Mucosa of stomach (tissue), 1 donor: ENCODE measurements at regions not wholly inside any gene's neighbourhood (a gene's known extent, or its start where the extent isn't known, plus 50 kb on each side); places are given as distances from the start of the nearest gene placed in this dataset.

ENCODE experiments used
- H3K27me3 ChIP-seq: one replicate; pipeline ENCODE4 v1.7.0; 2013; ENCODE audit warnings: mild to moderate bottlenecking, low read length; ENCODE audit not compliant: control insufficient read depth, insufficient read depth
- H3K36me3 ChIP-seq: one replicate; pipeline ENCODE4 v1.7.0; 2013; ENCODE audit warnings: low read length; ENCODE audit not compliant: control insufficient read depth, insufficient read depth
- H3K4me1 ChIP-seq: one replicate; pipeline ENCODE4 v1.7.0; 2013; ENCODE audit warnings: mild to moderate bottlenecking, low read length; ENCODE audit not compliant: control insufficient read depth, insufficient read depth
- H3K4me3 ChIP-seq: one replicate; pipeline ENCODE4 v1.7.0; 2013; ENCODE audit warnings: low read length
- H3K9ac ChIP-seq: one replicate; pipeline ENCODE4 v1.7.0; 2013; ENCODE audit warnings: mild to moderate bottlenecking, low read length, moderate library complexity
- H3K9me3 ChIP-seq: one replicate; pipeline ENCODE4 v1.7.0; 2013; ENCODE audit warnings: mild to moderate bottlenecking, low read length, moderate library complexity; ENCODE audit not compliant: control insufficient read depth
- donor health status: Pancreatic carcinoma.

DNA sequence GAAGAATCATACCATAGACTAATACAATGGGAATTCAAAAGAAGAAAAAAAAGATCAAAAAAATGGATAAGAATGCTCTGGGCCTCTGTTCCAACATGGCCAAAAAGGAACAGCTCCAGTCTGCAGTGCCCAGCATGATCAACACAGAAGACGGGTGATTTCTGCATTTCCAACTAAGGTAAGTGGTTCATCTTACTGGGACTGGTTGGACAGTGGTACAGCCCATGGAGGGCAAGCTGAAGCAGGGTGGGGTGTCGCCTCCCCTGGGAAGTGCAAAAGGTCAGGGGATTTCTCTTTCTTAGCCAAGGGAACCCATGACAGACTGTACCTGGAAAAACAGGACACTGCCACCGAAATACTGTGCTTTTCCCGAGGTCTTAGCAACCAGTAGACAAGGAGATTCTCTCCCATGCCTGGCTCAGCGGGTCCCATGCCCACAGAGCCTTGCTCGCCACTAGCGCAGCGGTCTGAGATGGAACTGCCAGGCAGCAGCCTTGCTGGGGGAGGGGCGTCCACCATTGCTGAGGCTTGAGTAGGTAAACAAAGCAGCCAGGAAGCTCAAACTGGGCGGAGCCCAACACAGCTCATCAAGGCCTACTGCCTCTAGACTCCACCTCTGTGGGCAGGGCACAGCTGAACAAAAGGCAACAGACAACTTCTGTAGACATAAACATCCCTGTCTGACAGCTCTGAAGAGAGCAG lies 428.4 kb downstream of the MN1 start:
- Histone ChIP-seq H3K4me3 (no peak overlapping the region), H3K4me1 (no peaks in the 10 kb centered on the region), H3K27me3 (no peaks in the 10 kb centered on the region), H3K36me3 (no peaks in the 10 kb centered on the region), H3K9ac (no peak overlapping the region), H3K9me3 (no peaks in the 10 kb centered on the region)

DNA sequence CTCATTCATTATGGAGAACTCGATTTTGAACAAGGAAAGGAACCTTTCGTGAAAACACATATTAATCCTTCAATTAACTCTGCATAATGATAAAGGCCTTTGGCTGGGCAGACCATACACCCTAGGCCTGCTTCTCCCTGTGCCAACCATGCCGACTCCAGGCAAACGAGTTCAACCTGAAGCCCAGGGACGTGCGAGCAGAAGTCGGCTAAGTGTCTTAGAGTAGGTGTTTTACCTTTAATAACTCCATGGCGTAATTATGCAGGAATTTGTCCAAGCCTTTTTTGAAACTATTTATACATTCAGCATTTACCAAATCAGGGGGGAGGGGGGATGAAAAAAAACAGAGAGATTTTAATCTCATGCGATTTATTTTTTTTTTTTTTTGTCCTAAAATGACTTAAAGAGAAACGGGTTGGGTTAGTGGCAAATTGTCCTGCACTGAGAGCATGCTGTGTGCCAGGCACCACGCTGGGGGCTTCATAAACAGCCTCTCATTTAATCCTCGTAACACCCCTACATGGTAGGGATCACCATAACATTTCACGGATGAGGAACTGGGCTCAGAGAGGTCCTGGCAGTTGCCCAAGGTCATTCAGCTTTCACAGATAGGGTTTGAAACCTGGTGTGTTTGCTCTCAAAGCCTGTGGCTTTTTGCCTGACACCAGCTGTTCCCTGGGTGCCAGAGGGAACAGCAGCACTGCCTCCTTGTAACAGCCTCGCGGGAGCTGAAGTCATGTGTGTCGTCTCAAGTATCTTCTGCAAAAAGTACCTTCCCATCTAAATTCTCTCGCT lies 423.9 kb downstream of the MN1 start:
- Histone ChIP-seq H3K9ac (no peak overlapping the region), H3K9me3 (no peaks in the 10 kb centered on the region), H3K27me3 (peaks cover 4% of the 10 kb centered on the region), H3K4me3 (no peak overlapping the region), H3K4me1 (no peaks in the 10 kb centered on the region), H3K36me3 (no peaks in the 10 kb centered on the region)

DNA sequence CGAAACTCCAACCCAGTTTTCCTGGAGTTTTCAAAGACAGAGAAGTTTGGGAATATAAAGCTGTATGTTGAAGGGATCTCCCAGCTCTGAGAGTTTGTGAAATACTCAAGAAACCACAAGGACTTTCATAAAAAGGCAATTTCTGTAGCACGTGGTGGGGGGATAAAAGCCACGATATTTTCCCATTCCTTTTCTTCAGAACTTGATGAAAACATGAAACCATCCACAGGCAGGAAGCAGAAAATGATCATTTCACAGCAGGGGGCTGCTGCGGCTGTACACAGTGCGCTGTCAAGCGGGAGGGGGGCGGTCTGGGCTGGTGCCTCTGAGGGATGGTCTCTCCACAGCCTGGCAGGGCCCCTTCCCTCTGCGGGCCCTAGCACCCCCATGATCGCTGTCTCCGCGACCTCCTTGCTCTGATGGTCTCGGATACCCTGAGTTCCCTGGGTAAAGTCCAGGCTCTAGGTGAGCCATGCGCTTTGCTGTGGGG lies 423.2 kb downstream of the MN1 start:
- peaks cover 4% of the 10 kb centered on the region for H3K27me3 ChIP-seq
- no peaks in the 10 kb centered on the region for H3K36me3 ChIP-seq
- no peak overlapping the region for H3K9ac ChIP-seq
- no peak overlapping the region for H3K4me3 ChIP-seq
- no peaks in the 10 kb centered on the region for H3K4me1 ChIP-seq
- H3K9me3 ChIP-seq = no peaks in the 10 kb centered on the region

DNA sequence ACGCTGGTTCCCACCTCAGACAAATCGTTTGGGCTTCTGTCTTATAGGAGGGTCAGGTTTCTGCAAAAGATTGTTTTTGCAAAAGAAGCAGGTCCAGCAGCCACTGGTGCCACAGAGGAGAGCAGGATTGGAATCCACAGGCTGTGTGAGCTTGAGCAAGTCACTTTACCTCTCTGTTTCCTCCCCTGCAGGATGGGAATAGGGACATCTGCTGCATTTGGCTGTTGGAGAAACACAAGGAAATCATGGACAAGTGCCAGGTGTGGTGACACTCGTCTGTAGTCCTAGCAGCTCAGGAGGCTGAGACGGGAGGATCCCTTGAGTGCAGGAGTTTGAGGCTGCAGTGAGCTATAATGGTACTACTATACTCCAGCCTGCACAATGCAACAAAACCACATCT lies 422.6 kb downstream of the MN1 start:
- Histone ChIP-seq H3K9ac (no peak overlapping the region), H3K4me3 (no peak overlapping the region), H3K4me1 (no peaks in the 10 kb centered on the region)

DNA sequence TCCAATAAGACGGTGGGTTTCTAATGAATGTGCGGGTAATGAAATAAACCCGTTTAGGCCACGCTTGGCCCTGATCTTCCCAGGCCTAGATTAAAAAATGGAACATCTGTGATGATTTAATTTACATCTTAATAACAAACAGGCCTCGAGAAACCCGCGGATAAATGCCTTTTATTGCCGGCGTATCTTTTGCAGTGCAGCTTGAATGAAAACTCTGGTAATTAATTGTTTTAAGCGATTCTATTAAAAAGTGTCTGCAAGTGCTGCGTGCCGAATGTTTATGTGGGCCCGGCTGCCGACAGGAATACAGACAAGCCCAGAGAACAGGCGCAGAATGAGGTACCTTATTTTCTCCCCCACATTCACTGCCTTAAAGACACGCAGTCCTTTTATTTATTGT lies 420.7 kb downstream of the MN1 start:
- no peaks in the 10 kb centered on the region for H3K9me3 ChIP-seq
- no peaks in the 10 kb centered on the region for H3K4me1 ChIP-seq
- H3K4me3 ChIP-seq = no peak overlapping the region

More for the DNA sequence above, 422.6 kb downstream of the MN1 start:
- Histone ChIP-seq H3K27me3 (peaks cover 4% of the 10 kb centered on the region), H3K9me3 (no peaks in the 10 kb centered on the region), H3K36me3 (no peaks in the 10 kb centered on the region)

DNA sequence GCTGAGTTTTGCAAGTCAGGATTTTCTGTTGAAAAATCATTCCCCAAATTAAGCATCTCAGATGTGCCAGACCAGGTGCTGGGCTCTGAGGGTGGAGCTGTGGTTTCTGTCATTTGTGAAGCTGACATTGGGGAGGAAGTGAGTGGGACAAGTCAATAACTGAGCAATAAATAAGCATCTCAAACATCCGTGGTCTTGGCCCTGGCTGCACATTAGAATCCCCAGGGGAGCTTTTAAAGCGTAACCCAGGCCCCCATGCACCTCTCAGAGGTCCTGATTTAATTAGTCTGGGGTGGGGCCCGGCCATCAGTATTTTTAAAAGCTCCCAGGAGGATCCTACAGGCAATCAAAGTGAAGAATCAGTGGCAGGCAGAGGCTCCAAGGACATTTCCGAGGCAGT lies 420.0 kb downstream of the MN1 start:
- H3K27me3 ChIP-seq = peaks cover 7% of the 10 kb centered on the region

More for the DNA sequence above, 420.7 kb downstream of the MN1 start:
- Histone ChIP-seq H3K27me3 (peaks cover 4% of the 10 kb centered on the region), H3K36me3 (no peaks in the 10 kb centered on the region), H3K9ac (no peak overlapping the region)

DNA sequence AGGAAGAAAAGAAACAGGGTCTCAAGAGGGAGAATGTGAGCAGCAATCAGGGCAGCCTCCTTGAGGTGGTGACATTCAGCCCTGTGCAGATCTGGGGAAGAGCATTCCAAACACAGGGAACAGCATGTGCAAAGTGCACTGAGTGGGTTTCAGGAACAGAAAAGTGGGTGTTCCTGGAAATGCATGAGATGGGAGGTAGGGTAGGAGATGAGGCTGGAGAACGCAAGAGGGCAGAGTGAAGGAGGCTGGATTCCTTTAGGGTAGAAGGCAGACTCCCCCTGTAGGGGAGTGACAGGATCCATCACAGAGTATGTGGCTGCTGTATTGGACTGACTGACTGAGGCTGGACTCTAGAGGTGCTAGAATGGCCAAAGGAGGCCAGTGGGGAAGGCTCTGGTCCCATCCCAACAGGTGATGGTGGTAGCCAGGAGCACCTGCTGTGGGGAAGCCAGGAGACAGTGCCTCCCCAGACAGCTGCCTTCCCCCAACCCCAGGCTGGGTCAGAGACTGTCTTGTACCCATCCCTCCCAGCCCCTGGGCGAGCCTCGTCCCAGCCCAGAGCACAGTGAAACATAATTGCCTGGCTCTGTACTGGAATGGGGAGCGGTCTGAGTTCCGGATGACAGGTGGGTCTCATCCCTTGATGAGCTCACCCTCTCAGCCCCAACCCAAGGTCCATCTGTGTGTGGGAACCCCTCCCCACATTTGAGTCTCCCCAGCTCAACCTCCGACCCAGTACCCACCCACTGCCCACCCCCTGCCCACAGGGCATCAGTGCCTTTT lies 419.4 kb downstream of the MN1 start:
- Histone ChIP-seq H3K9me3 (no peaks in the 10 kb centered on the region), H3K27me3 (peaks cover 7% of the 10 kb centered on the region), H3K4me3 (no peak overlapping the region), H3K4me1 (no peaks in the 10 kb centered on the region), H3K9ac (no peak overlapping the region), H3K36me3 (no peaks in the 10 kb centered on the region)

More for the DNA sequence above, 420.0 kb downstream of the MN1 start:
- no peak overlapping the region for H3K9ac ChIP-seq
- no peak overlapping the region for H3K4me3 ChIP-seq
- no peaks in the 10 kb centered on the region for H3K9me3 ChIP-seq
- no peaks in the 10 kb centered on the region for H3K36me3 ChIP-seq
- no peaks in the 10 kb centered on the region for H3K4me1 ChIP-seq

DNA sequence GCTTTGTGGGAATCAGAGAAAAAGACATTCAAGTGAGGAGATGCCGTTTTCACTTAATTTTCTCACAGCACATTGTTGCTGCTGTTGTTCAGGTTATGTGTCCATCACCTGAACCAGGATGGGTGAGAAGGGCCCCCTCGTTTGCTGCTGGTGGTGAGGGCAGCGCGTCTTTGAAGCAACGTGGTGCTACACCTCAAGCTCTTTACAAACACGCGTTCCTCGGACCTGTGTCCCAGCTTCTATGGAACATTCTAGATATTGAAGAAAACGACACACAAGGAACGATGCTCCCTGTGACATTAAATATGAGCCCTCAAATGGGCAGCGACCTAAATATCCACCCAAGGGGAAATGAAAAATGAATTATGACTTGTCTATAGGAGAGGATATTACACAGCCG lies 418.6 kb downstream of the MN1 start:
- Histone ChIP-seq H3K27me3 (peaks cover 10% of the 10 kb centered on the region), H3K9me3 (no peaks in the 10 kb centered on the region), H3K9ac (no peak overlapping the region), H3K36me3 (no peaks in the 10 kb centered on the region), H3K4me3 (no peak overlapping the region), H3K4me1 (no peaks in the 10 kb centered on the region)

DNA sequence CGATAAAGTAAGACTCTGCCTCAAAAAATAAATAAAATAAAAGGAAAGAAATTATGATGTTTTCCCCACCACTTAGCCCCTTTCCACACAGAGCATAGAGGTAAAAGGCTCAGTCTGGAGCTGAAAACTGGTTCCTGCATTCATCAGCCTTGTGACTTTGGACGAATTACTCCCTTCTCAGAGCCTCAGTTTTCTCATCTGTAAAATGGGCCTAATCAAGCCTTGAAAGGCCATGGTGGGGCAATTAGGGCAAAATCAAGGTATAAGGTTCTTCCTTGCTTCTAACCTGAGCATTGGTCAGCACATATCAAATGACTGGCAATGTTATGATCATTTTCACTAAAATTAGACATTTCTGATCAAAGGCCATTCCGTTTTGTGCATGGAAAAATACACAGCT lies 417.7 kb downstream of the MN1 start:
- no peaks in the 10 kb centered on the region for H3K4me1 ChIP-seq
- H3K36me3 ChIP-seq = no peaks in the 10 kb centered on the region
- no peaks in the 10 kb centered on the region for H3K9me3 ChIP-seq
- H3K27me3 ChIP-seq = peaks cover 18% of the 10 kb centered on the region
- H3K9ac ChIP-seq = no peak overlapping the region
- no peak overlapping the region for H3K4me3 ChIP-seq

DNA sequence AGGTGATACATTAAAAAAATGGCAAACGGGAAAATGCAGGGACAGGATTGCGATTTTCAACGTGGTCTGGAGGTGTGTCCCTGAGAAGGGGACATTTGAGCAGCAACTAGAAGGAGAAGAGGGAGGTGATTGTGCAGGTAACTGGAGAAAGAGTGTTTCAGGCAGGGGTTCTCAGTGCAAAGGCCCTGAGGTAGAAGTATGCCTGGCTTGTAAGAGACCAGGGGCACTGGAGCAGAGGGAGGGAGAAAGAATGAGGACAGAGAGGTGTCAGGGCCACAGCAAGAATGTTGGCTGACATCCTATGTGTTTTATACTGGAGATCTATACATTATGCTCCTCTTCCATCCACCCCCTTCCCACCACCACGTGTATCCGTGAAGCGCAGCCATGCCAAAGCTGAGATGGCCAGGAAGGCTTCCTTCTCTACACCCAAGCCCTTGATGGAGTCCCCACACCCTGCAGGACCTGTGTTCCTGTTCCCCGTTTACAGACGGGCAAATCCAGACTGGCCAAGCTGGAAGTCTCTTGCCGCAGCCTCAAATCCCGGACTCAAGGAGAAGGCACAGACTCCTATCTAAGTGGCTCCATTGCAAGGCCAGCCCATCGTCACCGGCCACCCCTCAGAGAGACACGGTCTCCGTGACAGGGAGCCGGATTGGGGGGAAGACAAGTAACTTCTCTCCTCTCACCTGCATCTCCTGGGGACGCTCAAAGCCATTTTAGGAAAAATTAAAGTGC lies 416.1 kb downstream of the MN1 start:
- no peaks in the 10 kb centered on the region for H3K9me3 ChIP-seq
- H3K9ac ChIP-seq = no peak overlapping the region
- H3K36me3 ChIP-seq = no peaks in the 10 kb centered on the region
- H3K4me3 ChIP-seq = no peak overlapping the region
- peaks cover 15% of the 10 kb centered on the region for H3K27me3 ChIP-seq
- no peaks in the 10 kb centered on the region for H3K4me1 ChIP-seq

DNA sequence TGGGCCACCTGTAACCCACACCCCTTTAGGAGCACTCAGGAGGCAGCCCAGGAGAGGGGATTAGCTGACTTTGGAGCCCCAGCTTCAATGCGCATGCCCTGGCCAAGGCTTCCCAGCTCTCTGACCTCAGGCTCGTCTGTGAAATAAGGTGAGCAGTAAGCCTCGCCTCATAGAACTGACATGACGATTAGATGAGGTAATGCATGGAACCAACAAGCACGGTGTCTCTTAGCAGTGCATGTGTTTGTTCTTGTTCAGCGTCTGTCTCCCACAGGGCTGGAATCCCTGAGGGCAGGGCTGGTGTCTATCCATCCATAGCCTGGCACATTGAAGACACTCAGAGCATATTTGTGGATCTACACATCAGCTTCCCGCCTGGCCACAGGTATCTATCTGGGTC lies 415.4 kb downstream of the MN1 start:
- no peaks in the 10 kb centered on the region for H3K4me1 ChIP-seq
- peaks cover 15% of the 10 kb centered on the region for H3K27me3 ChIP-seq
- no peaks in the 10 kb centered on the region for H3K36me3 ChIP-seq
- no peak overlapping the region for H3K9ac ChIP-seq
- H3K4me3 ChIP-seq = no peak overlapping the region
- no peaks in the 10 kb centered on the region for H3K9me3 ChIP-seq
